GM21576 (cell line): ENCODE measurements at regions not wholly inside any gene's neighbourhood (a gene's known extent, or its start where the extent isn't known, plus 50 kb on each side); places are given as distances from the start of the nearest gene placed in this dataset.

ENCODE experiments used
- ATAC-seq: cut with Tn5 transposase; IDR thresholded peaks from one replicate; pipeline ENCODE4 v1.9.1; 2021; ENCODE audit warnings: mild to moderate bottlenecking, moderate library complexity; ENCODE audit not compliant: unreplicated experiment

DNA sequence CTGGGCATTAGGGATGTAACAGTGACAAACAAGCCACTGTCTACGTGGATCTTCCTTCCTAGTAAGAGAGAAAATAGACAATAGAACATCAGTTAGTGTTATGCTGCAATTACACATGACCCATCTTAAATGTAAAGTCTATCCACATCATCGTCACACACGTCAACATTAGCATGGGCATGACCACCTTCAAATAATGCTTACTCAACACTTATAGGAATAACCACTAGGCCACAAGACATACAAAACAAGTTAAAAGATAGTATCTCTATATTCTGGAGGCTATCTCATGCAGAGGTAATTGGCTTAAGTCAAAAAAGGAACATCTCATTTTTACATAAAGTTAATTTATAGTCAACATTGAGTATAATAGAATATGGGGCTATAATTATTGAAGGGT is 156.5 kb downstream of the MOXD1 start:
- ATAC-seq = no peak

DNA sequence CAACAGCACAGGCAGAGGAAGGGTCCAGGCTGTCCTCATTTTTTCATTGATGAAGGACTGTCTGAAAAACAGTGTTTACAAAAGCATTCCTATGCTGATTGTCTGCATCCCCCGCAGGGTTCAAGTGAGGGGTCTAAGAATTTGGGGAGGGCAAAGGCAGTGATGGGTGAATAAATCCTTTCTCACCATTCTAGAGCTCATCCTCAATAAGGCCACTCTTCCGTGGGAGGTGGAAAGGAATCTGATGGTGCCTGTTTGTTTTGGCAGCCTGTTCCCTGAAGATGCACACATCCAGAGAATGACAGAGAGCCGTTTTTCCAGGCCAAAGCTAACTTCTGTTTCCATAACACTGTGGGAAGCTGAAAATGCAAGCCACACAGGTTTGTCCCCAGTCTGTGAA is 164.5 kb downstream of the MOXD1 start:
- no peak for ATAC-seq

DNA sequence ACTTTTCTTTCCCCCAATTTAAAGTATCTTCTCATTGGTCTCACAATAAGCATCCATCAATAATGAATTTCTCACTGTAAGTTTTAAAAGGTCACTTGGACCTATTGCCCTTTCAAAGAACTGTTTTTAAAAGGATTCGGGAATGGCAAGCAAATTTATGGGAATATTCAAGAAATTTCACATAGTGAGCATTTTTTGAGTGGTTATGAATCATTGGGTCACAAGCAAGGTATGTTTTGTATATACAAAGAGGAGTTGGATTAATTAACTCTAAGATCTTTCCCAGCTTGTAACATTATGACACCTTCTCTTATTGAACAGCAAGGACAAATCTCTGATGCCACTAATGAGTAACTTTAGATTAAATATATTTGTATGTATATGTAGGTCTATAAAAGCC is 165.0 kb downstream of the MOXD1 start:
- ATAC-seq = no peak

DNA sequence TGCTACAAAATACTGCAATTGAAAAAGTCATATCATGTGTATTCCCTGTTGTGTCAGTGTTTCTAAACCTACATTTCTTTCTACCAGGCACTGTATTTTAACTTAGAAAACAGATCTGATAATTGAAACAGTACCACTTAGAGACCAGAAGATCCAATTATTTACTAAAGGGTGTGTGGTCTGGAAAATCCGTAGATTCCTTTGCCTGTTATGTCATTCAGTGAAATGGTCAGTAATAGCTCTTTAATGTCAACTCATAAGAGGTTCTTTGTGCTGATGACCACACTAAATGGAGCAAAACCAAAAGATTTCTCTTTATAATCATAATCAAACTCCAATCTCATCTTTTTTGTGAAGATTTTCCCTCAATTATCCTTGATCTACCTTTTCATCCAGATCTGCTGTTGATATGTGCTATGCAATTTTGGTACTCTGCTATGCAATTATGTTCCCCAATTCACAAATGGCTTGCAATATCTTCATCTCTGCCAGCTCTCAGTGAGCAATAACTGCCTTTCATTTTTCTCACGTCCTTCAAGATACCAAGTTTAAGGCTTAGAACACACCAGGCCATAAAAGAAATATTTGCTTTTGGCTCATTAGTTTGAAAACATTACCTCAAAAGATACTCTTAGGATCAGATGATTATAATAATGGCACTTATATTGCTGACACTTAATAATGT is 165.5 kb downstream of the MOXD1 start:
- no peak for ATAC-seq

DNA sequence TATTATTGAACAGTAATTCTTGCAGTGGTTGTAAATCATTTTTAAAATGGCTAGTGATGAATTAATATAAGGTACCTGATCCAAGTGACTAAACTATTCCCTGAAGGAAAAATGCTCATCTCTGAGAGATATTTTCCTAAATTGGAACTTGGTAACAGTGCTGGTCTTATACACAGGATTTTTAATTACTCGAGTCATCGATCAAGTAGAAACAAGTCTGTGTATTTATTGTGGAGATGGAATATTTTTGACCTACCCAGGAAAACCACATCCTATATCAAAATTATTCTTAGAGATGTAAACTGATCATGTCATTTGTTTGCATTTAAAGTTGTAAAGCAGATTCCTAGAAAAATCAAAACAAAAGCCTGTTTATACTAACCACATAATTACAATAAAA is 166.9 kb downstream of the MOXD1 start:
- ATAC-seq = no peak

DNA sequence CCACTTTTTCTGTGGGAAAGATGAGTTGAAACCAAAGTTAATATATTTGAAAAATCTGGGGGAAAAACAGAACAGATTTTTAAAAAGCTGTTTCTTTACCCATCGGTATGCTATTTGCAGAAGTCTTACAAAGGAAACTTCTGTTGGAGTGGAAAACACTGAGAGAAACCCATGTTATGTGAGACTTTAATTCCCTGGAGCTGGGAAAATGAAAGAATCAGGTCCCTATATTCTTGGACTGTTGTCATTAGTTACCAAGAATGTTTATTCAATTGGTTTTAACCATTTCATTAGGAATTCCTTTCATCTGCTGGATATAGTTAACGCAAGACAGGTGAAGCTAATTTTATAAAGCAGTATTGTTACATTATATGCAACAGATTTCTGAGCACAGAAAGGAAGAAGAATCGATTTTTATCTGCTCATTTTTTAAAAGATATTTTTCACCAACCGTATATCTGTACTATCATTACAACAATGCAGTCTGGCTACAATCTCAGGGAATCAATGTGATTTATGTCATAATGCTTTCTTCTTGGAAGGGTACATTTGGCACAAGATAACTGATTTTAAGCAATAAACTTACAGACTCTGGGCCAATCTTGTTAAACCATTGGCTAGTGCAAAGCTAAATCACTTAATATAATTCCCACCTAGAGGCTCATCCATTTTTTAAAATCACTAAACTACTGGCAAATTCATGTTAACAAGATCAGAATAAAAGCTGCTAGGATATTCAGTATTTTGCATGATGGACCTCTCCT is 170.0 kb downstream of the MOXD1 start:
- ATAC-seq = no peak

DNA sequence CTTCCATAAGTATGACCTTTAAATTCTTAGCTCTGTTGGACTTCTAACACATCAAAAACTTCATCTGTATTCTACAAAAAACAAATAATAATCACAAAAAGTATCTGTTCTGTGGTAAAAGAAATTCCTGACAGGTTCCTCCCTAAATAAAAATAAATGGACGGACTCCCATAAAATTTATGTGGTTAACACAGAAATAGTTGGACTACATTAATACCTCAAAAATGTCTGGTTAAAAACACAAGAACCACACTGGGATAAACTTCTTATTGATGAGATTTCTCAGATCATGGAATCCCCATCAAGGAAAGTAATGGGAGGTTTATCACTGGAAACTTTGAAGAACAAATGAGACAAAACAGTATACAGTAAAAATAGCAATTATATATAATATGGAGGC is 172.4 kb downstream of the MOXD1 start:
- ATAC-seq = no peak

DNA sequence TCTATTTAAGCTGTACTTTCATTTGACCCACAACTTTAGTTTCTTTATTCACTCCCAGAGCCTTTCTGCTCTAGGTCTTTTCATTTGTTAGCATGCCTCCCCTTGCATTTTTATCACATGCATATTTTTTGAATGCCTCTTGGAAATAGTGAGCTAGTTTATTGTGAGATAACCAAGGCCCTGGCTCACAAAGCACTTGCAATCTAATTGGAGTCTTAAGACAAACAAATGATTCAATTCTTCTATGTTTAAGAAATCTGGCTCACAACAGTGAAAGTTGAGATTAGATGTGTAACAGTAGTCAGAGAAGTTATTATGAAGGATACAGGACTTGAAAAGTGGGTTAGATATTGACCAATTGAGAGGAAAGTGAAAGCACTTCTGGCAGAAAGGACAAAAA is 173.4 kb downstream of the MOXD1 start:
- ATAC-seq = no peak

DNA sequence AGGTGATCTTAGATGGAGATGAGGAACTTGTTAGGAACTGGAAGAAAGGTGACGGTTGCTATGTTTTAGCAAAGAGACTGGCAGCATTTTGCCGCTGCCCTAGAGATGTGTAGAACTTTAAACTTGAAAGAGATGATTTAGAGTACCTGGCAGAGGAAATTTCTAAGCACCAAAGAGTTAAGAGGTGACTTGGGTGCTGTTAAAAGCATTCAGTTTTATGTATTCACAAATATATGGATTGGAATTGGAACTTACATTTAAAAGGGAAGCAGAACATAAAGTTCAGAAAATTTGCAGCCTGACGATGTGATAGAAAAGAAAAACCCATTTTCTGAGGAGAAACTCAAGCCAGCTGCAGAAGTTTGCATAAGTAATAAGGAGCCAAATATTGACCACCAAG is 176.3 kb downstream of the MOXD1 start:
- ATAC-seq = no peak

DNA sequence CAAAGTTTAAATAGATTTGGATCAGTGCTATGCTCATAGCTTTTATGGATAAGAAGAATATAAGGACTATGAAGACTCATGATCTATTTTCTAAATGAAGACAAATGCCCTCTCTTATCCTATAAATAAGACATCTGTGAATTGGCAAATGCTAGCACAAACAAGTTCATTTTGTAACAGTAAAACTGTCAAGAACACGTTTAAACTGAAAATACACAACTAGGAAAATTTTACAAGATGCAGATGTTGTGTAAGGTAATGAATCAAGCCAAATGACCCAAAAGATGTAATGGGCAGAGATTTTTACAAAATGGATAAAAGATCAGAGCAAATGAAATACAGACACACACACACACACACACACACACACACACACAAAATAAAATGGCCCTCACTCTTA is 180.5 kb downstream of the MOXD1 start:
- ATAC-seq = no peak

DNA sequence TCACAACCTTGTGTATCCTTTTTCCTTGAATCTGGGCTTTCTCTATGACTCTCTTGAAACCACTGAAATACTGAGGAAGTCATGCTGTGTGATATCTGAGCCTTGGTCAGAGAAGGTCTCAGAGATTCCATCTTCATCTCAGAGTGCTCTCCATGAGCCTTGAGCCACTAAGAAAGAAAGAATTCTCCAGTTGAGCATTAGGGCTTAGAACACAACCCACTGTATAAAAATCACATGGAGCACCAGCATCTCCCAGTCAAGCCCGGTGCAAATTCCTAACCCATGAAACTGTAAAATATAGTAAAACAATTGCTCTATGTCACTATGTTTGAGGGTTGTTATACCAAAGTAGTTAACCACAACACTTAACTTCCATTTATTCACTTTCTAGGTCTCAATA is 181.4 kb downstream of the MOXD1 start:
- ATAC-seq = no peak

DNA sequence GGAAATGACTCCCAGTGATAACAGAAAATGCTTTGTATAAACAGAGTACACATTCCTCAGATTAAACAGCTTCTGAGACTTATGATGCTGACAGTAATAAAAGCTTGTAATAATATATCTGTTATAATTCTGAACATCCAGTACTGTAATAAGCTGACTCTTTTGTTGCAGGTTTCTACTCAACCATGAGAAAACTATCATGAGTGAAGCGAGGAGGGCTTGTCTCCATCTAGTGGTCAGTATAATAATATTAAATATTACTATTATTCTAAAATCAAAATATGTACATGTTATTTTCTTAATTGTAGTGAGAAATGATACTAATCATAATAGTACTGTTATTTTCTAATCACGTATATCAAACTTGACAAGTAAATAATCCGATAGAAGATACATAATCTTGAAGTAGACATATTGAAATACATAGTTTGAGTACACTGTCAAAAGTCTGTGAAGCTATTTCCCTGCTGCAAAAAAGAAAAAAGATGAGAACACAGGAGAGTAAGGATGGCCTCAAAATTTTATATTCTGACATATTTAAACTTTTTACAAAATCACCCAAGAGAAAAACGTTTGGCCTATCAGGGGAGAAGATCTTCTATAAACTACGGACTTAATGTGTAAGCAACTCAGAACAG is 183.1 kb downstream of the MOXD1 start:
- peak; percentile 53 for ATAC-seq

DNA sequence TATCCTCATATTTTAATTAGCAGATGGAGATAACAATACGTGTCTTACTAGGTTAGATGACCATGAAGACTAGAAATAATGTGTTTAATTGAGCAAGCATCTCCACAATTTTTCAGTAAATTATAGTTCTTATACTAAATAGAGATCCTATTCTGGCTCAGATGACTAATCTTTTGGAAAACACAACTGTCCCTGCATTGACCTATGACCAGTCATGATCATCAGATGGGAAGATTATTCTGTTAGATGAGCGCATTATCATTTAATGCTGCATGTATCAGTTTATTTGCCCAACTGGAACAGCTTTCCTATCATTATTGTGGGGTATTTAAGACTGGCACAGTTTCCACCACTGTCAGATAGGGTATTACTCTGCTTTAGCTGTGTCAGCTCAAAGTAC is 185.5 kb downstream of the MOXD1 start:
- no peak for ATAC-seq

DNA sequence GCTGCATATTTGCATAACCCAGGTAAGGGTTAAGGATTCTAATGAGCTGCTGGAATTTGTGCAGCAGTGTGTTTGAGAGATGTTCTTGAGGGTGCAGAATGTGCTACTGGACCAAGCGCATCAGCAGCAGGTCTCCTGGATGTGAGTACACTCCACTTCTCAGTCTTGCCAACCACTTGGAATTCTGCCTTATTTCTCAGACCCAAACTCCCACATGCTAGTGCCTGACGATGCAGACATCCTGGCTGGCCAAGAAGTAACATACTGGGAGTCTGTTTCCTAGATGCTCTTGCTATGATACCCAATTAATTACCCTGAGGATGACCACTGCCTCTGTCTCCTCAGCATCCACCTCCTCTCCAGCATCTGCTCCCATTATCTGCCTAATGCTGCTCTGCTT is 186.6 kb downstream of the MOXD1 start:
- ATAC-seq = no peak

DNA sequence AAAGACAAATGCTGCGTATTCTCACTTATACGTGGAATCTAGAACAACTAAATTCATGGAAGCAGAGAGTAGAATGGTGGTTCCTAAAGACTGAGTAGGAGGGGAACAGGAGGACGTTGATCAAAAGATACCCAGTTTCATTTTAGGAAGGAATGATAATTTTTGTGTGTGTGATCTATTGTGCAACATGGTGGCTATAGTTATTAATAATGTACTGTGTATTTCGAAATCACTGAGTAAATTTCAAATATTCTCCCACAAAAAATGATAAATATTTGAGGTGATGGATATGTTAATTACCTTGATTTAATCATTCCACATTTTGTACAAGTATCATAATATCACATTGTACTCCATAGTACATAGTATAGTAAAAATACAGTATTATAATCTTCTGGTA is 187.5 kb downstream of the MOXD1 start:
- ATAC-seq = no peak

DNA sequence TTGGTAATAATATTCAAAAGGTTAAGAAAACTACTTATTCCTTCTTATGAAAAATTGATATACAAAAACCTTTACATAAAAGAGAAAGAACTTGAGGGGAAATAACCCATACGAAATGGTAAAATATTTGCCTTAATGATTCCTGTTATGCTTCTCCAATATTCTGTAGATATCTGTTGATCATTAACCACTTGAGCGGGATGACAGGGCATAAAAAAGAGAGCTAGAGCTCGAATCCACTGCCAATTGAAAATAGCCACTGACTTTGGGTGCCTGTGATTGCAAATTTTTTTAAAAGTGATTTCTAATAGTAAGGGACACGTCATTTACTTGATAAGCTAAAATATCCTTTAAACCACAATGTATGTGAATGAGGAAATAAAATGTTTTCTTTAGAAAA is 188.1 kb downstream of the MOXD1 start:
- no peak for ATAC-seq

DNA sequence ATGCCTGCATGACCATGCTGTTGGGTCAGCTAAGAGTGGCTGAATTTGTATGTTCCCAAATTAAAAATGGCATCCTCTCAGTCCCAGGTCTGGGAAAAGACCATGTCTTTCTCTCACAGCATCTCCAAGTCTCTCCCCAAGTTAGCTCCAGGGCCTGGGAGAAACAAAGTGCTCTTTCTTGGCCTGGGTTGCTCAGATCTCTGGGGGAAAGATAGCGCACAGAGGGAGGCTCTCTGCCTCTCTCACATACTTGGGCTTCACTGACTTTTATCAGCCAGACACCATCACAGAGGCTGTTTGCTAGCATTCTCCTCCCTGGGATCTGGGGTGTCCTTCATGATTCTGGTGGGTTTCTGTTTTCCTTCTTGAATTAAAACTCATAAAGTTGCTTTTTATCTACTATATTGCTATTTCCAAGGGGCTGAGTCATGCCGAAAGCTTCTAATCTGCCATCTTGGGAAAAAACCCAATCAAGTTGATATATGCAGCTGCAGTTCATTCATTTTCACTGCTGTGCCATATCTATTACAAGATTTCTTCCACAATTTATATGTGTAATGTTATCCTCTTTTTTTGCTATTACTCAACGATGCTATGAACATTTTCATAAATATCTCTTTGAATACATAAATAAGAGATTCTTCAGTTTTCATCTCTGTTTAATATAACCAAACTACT is 190.2 kb downstream of the MOXD1 start:
- no peak for ATAC-seq

DNA sequence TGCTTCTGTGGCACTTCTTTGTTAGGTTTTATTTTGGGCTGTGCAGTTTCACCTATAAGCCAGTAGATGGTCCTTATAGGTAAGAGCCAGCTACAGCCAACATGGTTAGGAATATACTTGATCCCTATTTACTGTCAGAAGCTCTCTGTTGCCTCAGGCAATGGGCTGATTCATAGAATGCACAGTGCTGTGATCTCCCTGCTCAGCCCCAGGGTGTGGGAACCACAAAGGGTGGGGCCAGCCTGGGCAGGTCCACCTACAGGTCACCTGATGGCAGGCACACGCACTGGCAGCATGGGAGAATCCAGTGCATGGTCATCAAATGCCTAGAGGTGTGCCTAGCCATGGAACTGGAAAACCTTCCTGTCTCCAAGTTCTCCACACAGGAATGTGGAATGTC is 191.9 kb downstream of the MOXD1 start:
- ATAC-seq = no peak

DNA sequence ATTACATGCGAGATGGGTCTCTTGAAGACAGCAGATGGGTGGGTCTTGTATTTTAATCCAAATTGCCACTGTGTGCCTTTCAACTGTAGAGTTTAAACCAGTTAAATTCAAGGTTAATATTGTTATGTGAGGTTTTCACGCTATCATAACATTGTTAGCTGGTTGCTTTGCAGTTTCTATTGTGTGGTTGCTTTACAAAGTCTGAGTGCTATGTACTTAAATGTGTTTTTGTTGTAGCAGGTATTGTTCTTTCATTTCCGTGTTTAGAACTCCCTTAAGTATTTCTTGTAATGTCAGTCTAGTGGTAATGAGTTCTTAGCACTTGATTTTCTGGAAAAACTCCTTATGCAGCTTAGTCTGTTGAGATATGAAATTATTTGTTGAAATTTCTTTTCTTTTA is 193.3 kb downstream of the MOXD1 start:
- ATAC-seq = no peak

DNA sequence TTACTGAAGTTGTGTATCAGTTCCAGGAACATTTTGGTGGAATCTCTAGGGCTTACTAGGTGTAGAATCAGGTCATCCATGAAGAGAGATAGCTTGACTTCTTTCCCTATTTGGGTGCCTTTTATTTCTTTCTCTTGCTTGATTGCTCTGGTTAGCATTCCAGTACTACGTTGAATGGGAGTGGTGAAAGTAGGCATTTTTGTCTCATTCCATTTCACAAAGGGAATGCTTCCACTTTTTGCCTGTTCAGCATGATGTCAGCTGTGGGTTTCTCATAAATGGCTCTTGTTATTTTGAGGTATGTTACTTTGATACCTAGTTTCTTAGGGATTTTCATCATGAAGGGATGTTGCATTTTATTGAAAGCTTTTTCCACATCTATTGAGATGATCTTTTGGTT is 195.3 kb downstream of the MOXD1 start:
- ATAC-seq = no peak

DNA sequence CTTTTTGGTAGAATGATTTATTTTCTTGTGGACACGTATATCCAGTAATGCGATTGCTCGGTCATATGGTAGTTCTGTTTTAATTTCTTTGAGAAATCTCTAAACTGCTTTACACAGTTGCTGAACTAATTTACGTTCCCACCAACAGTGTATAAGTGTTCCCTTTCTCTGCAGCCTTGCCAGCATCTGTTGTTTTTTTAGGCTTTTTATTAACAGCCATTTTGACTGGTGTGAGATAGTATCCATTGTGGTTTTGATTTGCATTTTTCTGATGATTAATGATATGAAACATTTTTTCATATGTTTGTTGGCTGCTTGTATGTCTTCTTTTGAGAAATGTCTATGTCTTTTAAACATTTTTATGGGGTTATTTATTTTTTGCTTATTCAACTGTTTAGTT is 196.7 kb downstream of the MOXD1 start:
- ATAC-seq = no peak

DNA sequence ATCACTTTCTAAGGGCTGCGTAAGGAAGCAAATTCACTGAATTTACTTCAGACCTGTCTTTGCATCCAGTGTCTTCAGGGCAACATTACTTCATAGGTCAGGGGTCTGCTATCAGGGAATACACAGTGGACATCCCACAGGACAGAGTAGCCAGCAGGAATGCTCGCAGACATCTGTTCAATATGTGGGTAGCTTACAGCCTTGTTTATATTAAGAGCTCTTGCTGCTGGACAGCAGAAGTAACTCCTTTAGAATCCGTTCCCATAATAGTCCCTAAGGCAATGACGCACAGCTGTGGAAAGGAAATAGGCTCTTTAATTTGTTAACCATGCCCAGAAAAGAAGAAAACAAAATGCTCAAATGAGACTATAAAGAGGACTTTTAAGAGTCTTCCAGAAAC is 198.7 kb downstream of the MOXD1 start:
- no peak for ATAC-seq
